MCF 10A (cell line): ENCODE measurements at regions not wholly inside any gene's neighbourhood (a gene's known extent, or its start where the extent isn't known, plus 50 kb on each side); places are given as distances from the start of the nearest gene placed in this dataset.

Source experiments
- BruUV-seq: library from RNA; stranded (reverse); fragments of 400-500 nt; replicated peaks from 2 replicates; lab custom pipeline; 2021; lab: Mats Ljungman, UMichigan
- CTCF ChIA-PET: fragments of 300-600 bp; sonication (Branson Sonifier 250); formaldehyde crosslinking; extraction: SDS; loops from one replicate; lab custom pipeline; 2021; ENCODE audit warnings: antibody characterized with exemption, inconsistent platforms; lab: Yijun Ruan, JAX
- POLR2A ChIA-PET: fragments of 300-600, 350-650 bp; sonication (Branson Sonifier 250); formaldehyde crosslinking; extraction: SDS; loops from one replicate; lab custom pipeline; 2020; ENCODE audit warnings: antibody characterized with exemption, inconsistent platforms; lab: Yijun Ruan, JAX
- DNase-seq: peaks from one replicate; pipeline ENCODE4 v3.0.0-alpha.2; 2018; ENCODE audit not compliant: unreplicated experiment
- H3K27ac Mint-ChIP-seq: one replicate; pipeline ENCODE4 v1.8.0; 2022; ENCODE audit warnings: mild to moderate bottlenecking, low read depth, mixed read lengths; ENCODE audit not compliant: unreplicated experiment
- H3K27me3 Mint-ChIP-seq: one replicate; pipeline ENCODE4 v1.8.0; 2022; ENCODE audit warnings: mixed read lengths; ENCODE audit not compliant: insufficient read depth, unreplicated experiment
- H3K36me3 Mint-ChIP-seq: one replicate; pipeline ENCODE4 v1.8.0; 2022; ENCODE audit warnings: mild to moderate bottlenecking, moderate library complexity, mixed read lengths; ENCODE audit not compliant: insufficient read depth, unreplicated experiment
- H3K4me1 Mint-ChIP-seq: one replicate; pipeline ENCODE4 v1.8.0; 2022; ENCODE audit warnings: mixed read lengths; ENCODE audit not compliant: insufficient read depth, unreplicated experiment
- H3K4me3 Mint-ChIP-seq: one replicate; pipeline ENCODE4 v1.8.0; 2022; ENCODE audit warnings: mild to moderate bottlenecking, moderate library complexity, mixed read lengths; ENCODE audit not compliant: unreplicated experiment
- H3K9me3 Mint-ChIP-seq: one replicate; pipeline ENCODE4 v1.8.0; 2022; ENCODE audit warnings: mixed read lengths; ENCODE audit not compliant: unreplicated experiment
- CTCF ChIP-seq: fragments of 200-600 bp; IDR thresholded peaks from one replicate; pipeline ENCODE4 v1.8.0; 2022; ENCODE audit warnings: antibody characterized with exemption, mild to moderate bottlenecking; ENCODE audit not compliant: unreplicated experiment
- intact Hi-C: fragments of 100-400 bp; cut with micrococcal nuclease; formaldehyde crosslinking; loops from 2 replicates; pipeline ENCODE4 v1.14.1; 2022

- no peaks in the 10 kb centered on the region for H3K27me3 Mint-ChIP-seq
- no TSS peak for BruUV-seq
- intact Hi-C loops, result no loop called here
- CTCF ChIA-PET, result no interaction called here
- no peaks in the 10 kb centered on the region for H3K9me3 Mint-ChIP-seq
- no peaks in the 10 kb centered on the region for H3K36me3 Mint-ChIP-seq
- no peak for TF ChIP-seq CTCF
- POLR2A ChIA-PET, result interaction anchor here (0.7 kb wide), 1 partner anchor 358 kb away, joined by 3 read pairs; no protein-coding TSS in a partner anchor
- H3K27ac Mint-ChIP-seq, result no peak overlapping the region
- H3K4me3 Mint-ChIP-seq, result no peak overlapping the region
- H3K4me1 Mint-ChIP-seq, result no peaks in the 10 kb centered on the region
- no peak for DNase-seq
These were observed 106.6 kb downstream of the FAS start for GRCh38 chr10:89097226-89097625.

- ChIA-PET POLR2A (interaction anchor here (0.5 kb wide), 1 partner anchor 242 kb away, joined by 3 read pairs; no protein-coding TSS in a partner anchor), CTCF (no interaction called here)
- no peaks in the 10 kb centered on the region for H3K9me3 Mint-ChIP-seq
- TF ChIP-seq CTCF, result no peak
- intact Hi-C loops, result no loop called here
- BruUV-seq, result no TSS peak
- H3K27me3 Mint-ChIP-seq, result no peaks in the 10 kb centered on the region
- H3K4me3 Mint-ChIP-seq, result no peak overlapping the region
- DNase-seq, result no peak
- no peaks in the 10 kb centered on the region for H3K4me1 Mint-ChIP-seq
- no peak overlapping the region for H3K27ac Mint-ChIP-seq
- no peaks in the 10 kb centered on the region for H3K36me3 Mint-ChIP-seq
These were observed 105.2 kb downstream of the FAS start for GRCh38 chr10:89095701-89096391.

GRCh38 chr10:89093728-89094127 lies 103.1 kb downstream of the FAS start:
- no peaks in the 10 kb centered on the region for H3K36me3 Mint-ChIP-seq
- no peaks in the 10 kb centered on the region for H3K4me1 Mint-ChIP-seq
- H3K4me3 Mint-ChIP-seq, result no peak overlapping the region
- no peak for TF ChIP-seq CTCF
- ChIA-PET CTCF (no interaction called here), POLR2A (no interaction called here)
- no peaks in the 10 kb centered on the region for H3K9me3 Mint-ChIP-seq
- BruUV-seq, result no TSS peak
- intact Hi-C loops, result no loop called here
- DNase-seq, result no peak
- H3K27me3 Mint-ChIP-seq, result no peaks in the 10 kb centered on the region
- no peak overlapping the region for H3K27ac Mint-ChIP-seq

- CTCF ChIA-PET, result interaction anchor here (0.7 kb wide), 1 partner anchor 124 kb away, joined by 3 read pairs; no protein-coding TSS in a partner anchor
- H3K9me3 Mint-ChIP-seq, result no peaks in the 10 kb centered on the region
- POLR2A ChIA-PET, result no interaction called here
- H3K27me3 Mint-ChIP-seq, result no peaks in the 10 kb centered on the region
- TF ChIP-seq CTCF, result no peak
- DNase-seq, result no peak
- H3K4me1 Mint-ChIP-seq, result no peaks in the 10 kb centered on the region
- H3K36me3 Mint-ChIP-seq, result no peaks in the 10 kb centered on the region
- no TSS peak for BruUV-seq
- H3K27ac Mint-ChIP-seq, result no peak overlapping the region
- intact Hi-C loops, result no loop called here
- no peak overlapping the region for H3K4me3 Mint-ChIP-seq
These were observed 102.4 kb downstream of the FAS start for GRCh38 chr10:89092981-89093380.
